ENCODE measurements at regions not wholly inside any gene's neighbourhood (a gene's known extent, or its start where the extent isn't known, plus 50 kb on each side); places are given as distances from the start of the nearest gene placed in this dataset.

DNA sequence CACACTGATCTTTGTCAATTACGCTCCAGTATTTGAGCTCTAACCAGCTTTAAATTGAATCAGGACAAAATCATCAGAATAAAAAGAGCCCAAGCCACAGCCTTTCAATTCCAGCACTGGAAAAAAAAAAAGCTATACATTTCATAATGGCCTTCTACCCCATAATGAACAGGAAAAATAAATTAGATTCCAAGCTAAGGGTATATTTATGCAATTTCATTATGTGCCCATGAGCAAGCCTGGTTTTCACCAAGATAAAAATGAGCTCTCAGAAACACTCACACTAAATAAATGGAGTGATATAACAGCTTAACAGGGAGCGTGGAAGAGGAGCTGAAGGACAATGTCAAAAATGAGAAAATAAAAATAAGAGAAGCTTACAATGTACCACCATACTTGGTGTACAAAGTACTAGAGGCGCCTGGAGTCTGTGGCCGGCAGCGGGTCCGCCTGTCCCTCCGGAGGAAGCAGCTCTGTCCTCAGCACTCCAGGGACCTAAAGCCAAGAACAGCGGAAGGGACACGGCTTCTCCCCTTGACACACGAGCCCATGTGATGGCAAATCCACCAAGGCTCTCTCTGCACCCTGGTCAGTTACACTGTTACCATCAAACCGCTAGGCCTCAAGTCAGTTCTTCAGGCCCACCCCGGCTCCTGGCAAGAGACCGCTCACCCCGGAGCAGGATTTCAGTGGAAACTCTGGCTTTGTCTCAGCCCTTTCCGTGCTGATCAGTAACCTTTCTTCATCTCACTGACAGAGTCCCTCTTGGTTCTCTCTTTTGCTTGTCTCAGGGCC, 69.6 kb downstream of the RBFOX3 start:
- H3K36me3 Mint-ChIP-seq, result no peaks in the 10 kb centered on the region
- H3K4me1 Mint-ChIP-seq, result no peaks in the 10 kb centered on the region
- TF ChIP-seq TEAD4 (CRISPR knock-in tag; IDR thresholded peaks at IDR 0.05) (no peak), CREM (CRISPR knock-in tag; IDR thresholded peaks at IDR 0.05) (no peak), TEAD1 (CRISPR knock-in tag; IDR thresholded peaks at IDR 0.05) (no peak)
- TF ChIP-seq, protein P1, sequence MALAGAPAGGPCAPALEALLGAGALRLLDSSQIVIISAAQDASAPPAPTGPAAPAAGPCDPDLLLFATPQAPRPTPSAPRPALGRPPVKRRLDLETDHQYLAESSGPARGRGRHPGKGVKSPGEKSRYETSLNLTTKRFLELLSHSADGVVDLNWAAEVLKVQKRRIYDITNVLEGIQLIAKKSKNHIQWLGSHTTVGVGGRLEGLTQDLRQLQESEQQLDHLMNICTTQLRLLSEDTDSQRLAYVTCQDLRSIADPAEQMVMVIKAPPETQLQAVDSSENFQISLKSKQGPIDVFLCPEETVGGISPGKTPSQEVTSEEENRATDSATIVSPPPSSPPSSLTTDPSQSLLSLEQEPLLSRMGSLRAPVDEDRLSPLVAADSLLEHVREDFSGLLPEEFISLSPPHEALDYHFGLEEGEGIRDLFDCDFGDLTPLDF (CRISPR knock-in tag; IDR thresholded peaks at IDR 0.05), result no peak
- no peak for DNase-seq (ENCODE audit: low spot score)
- no peak overlapping the region; the same call in 1 of the 2 replicates for H3K27ac Mint-ChIP-seq
- no peak overlapping the region for H3K4me3 Mint-ChIP-seq
- no peak for ATAC-seq
- H3K27me3 Mint-ChIP-seq (ENCODE audit: low read depth), result peaks cover 2% of the 10 kb centered on the region; the same call in 1 of the 2 replicates
- ChIA-PET POLR2A (interaction anchor here (0.7 kb wide), 1 partner anchor 415 kb away, joined by 3 read pairs; no protein-coding TSS in a partner anchor), CTCF (interaction anchor here (0.8 to 1.5 kb wide), 2 partner anchors 37 to 148 kb away, joined by 3 read pairs; no protein-coding TSS in a partner anchor)
- peaks cover 5% of the 10 kb centered on the region; the same call in 1 of the 2 replicates for H3K9me3 Mint-ChIP-seq

DNA sequence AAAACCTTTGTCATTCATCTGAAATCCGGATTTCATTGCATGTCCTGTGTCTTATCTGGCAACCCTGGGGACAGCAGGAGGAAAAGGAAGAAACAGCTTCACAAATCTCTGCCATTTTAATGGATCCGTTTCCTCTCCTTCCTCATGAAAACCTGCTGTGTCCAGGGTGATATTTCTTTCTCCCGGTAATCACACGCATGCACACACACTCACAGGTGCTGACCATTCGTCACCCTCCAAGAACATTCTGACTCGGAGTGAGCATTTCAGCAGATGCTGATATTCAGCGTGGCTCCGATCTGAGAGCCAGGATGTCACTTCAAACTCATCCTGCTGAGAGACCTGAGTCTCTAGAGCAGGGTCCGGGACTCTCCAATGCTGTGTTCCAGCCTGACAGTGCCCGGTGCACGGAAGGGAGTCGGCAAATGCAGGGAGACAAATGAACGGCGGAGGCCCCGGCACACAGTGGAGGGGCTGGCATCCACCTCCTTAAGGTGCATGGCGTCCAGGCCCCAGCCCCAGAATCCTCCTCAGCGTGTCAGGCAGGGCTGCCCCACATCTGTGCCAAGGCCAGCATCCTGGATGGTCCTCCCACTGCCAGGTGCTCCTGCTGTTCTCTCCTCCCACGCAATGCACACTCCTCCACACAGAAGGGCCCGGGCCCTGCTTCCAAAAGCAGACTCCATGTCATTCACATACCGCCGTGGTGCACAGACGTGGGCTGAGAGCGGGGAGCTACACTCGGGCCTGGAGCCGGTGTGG, 70.7 kb downstream of the RBFOX3 start:
- ChIA-PET POLR2A (no interaction called here), CTCF (interaction anchor here (1.5 kb wide), 1 partner anchor 147 kb away, joined by 3 read pairs; no protein-coding TSS in a partner anchor)
- no peak for DNase-seq (ENCODE audit: low spot score)
- Mint-ChIP-seq H3K27ac (no peak overlapping the region), H3K9me3 (peaks cover 5% of the 10 kb centered on the region; the same call in 1 of the 2 replicates), H3K27me3 (ENCODE audit: low read depth) (peaks cover 2% of the 10 kb centered on the region; the same call in 1 of the 2 replicates), H3K4me1 (no peaks in the 10 kb centered on the region), H3K4me3 (no peak overlapping the region), H3K36me3 (no peaks in the 10 kb centered on the region)
- no peak for ATAC-seq
- TF ChIP-seq OVOL2 (CRISPR knock-in tag; IDR thresholded peaks at IDR 0.05; ENCODE audit: borderline replicate concordance) (no peak), ZNF232 (CRISPR knock-in tag; IDR thresholded peaks at IDR 0.05) (no peak), ZNF219 (CRISPR knock-in tag; IDR thresholded peaks at IDR 0.05; ENCODE audit: borderline replicate concordance) (no peak), NFE2L1 (CRISPR knock-in tag; IDR thresholded peaks at IDR 0.05) (no peak), ETV6 (CRISPR knock-in tag; IDR thresholded peaks at IDR 0.05) (no peak), KAT7 (CRISPR knock-in tag; IDR thresholded peaks at IDR 0.05; ENCODE audit: borderline replicate concordance) (no peak), ZNF671 (CRISPR knock-in tag; IDR thresholded peaks at IDR 0.05) (no peak), ATF1 (CRISPR knock-in tag; IDR thresholded peaks at IDR 0.05) (no peak), FOXJ3 (CRISPR knock-in tag; IDR thresholded peaks at IDR 0.05; ENCODE audit: borderline replicate concordance) (no peak), SMAD3 (CRISPR knock-in tag; IDR thresholded peaks at IDR 0.05; ENCODE audit: borderline replicate concordance) (no peak), ESRRA (CRISPR knock-in tag; IDR thresholded peaks at IDR 0.05; ENCODE audit: borderline replicate concordance) (no peak), SMAD4 (CRISPR knock-in tag; IDR thresholded peaks at IDR 0.05) (no peak), HMGA2 (CRISPR knock-in tag; IDR thresholded peaks at IDR 0.05) (no peak)
- TF ChIP-seq, protein P2, sequence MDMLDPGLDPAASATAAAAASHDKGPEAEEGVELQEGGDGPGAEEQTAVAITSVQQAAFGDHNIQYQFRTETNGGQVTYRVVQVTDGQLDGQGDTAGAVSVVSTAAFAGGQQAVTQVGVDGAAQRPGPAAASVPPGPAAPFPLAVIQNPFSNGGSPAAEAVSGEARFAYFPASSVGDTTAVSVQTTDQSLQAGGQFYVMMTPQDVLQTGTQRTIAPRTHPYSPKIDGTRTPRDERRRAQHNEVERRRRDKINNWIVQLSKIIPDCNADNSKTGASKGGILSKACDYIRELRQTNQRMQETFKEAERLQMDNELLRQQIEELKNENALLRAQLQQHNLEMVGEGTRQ (CRISPR knock-in tag; IDR thresholded peaks at IDR 0.05), result no peak
- TF ChIP-seq, protein P3, sequence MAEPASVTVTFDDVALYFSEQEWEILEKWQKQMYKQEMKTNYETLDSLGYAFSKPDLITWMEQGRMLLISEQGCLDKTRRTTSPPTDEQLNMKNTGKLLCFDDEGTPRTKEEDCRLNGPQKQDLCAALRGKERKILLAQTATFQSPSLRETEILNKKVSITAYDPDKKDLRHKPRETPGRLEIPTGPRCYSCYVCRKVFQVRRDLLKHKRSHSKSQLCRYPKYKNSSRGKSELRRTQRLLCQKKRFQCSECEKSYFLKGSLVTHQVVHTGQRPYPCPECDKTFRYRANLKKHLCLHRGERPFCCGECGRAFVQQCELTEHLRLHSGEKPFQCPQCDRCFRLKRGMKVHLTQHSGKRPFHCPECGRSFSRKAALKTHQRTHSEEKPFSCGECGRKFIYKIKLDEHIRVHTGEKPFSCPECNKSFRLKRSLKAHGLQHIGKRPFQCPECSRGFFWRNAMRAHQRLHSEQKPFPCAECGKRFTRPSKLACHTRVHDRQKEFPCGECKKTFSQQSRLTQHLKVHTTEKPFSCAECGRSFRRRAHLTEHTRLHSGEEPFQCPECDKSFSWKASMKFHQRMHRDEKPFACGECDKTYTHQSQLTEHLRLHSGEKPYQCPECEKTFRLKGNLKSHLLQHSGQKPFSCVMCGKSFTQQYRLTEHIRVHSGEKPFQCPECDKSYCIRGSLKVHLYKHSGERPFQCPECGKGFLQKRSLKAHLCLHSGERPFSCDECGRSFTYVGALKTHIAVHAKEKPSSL (CRISPR knock-in tag; conservative IDR thresholded peaks at IDR 0.05), result no peak
- TF ChIP-seq, protein P4, sequence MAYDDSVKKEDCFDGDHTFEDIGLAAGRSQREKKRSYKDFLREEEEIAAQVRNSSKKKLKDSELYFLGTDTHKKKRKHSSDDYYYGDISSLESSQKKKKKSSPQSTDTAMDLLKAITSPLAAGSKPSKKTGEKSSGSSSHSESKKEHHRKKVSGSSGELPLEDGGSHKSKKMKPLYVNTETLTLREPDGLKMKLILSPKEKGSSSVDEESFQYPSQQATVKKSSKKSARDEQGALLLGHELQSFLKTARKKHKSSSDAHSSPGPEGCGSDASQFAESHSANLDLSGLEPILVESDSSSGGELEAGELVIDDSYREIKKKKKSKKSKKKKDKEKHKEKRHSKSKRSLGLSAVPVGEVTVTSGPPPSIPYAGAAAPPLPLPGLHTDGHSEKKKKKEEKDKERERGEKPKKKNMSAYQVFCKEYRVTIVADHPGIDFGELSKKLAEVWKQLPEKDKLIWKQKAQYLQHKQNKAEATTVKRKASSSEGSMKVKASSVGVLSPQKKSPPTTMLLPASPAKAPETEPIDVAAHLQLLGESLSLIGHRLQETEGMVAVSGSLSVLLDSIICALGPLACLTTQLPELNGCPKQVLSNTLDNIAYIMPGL (CRISPR knock-in tag; IDR thresholded peaks at IDR 0.05), result no peak
- TF ChIP-seq, protein P5, sequence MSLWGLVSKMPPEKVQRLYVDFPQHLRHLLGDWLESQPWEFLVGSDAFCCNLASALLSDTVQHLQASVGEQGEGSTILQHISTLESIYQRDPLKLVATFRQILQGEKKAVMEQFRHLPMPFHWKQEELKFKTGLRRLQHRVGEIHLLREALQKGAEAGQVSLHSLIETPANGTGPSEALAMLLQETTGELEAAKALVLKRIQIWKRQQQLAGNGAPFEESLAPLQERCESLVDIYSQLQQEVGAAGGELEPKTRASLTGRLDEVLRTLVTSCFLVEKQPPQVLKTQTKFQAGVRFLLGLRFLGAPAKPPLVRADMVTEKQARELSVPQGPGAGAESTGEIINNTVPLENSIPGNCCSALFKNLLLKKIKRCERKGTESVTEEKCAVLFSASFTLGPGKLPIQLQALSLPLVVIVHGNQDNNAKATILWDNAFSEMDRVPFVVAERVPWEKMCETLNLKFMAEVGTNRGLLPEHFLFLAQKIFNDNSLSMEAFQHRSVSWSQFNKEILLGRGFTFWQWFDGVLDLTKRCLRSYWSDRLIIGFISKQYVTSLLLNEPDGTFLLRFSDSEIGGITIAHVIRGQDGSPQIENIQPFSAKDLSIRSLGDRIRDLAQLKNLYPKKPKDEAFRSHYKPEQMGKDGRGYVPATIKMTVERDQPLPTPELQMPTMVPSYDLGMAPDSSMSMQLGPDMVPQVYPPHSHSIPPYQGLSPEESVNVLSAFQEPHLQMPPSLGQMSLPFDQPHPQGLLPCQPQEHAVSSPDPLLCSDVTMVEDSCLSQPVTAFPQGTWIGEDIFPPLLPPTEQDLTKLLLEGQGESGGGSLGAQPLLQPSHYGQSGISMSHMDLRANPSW (CRISPR knock-in tag; conservative IDR thresholded peaks at IDR 0.05; ENCODE audit: low read depth), result no peak
- TF ChIP-seq, protein P6, sequence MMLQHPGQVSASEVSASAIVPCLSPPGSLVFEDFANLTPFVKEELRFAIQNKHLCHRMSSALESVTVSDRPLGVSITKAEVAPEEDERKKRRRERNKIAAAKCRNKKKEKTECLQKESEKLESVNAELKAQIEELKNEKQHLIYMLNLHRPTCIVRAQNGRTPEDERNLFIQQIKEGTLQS (CRISPR knock-in tag; conservative IDR thresholded peaks at IDR 0.05), result no peak

All from WTC11 (cell line).